WI38 (cell line): ENCODE measurements at regions not wholly inside any gene's neighbourhood (a gene's known extent, or its start where the extent isn't known, plus 50 kb on each side); places are given as distances from the start of the nearest gene placed in this dataset.
A peak's percentile ranks its signal among the peaks of the same experiment; 100 is the strongest.
"Not testable (repeated sequence)": the region's sequence is repeated elsewhere in the genome, so short reads cannot be mapped to it uniquely, and the experiment has no call there.

ENCODE experiments used
- H3K4me3 ChIP-seq: 2 replicates; pipeline ENCODE4 v1.5.1; 2011; ENCODE audit warnings: low read depth, mild to moderate bottlenecking, control low read depth, low read length
- TF ChIP-seq, protein P1 (sequence below): IDR thresholded peaks from 2 replicates; pipeline ENCODE4 v1.5.1; 2012; ENCODE audit warnings: low read depth, mild to moderate bottlenecking, control low read depth, low read length

DNA sequence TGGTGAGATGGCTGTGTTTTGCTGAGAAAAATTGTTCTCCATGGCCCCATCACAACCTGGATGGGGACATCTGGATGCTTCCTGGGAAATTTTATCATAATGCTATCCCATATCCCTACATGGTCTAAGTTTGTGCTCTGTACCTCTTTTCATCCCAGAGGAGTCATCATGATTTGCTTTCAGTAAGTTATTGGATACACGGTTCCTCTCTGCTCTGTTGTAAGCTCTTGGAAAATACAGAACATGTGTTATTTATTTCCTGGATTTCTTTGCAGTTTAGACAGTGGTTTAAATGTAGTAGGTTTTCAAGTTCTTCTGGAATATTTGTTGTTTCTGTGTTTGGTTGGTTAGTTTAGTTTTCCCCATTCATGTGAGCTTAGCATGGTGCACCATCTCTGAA is 129.2 kb upstream of the ECI2 start:
- H3K4me3 ChIP-seq: no peak overlapping the region

DNA sequence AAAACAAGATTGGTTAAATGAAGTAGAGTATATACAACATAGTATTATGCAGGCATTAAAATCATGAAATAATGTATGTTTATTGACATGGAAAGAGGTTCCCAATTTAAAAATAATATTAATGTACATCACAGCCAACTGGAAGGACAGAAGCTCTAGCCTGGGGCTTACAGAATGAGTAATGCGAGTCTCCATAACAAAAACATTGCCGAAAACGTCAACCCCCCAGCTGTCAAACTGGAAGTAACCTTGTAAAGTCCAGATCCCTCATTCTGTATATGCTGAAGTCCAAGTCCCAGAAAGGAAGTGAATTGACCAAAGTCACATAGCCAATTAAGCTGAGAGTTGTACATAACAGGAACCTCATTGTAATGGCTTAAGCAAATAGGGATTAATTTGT is 128.7 kb upstream of the ECI2 start:
- no peak overlapping the region for H3K4me3 ChIP-seq
- TF ChIP-seq, protein P1, sequence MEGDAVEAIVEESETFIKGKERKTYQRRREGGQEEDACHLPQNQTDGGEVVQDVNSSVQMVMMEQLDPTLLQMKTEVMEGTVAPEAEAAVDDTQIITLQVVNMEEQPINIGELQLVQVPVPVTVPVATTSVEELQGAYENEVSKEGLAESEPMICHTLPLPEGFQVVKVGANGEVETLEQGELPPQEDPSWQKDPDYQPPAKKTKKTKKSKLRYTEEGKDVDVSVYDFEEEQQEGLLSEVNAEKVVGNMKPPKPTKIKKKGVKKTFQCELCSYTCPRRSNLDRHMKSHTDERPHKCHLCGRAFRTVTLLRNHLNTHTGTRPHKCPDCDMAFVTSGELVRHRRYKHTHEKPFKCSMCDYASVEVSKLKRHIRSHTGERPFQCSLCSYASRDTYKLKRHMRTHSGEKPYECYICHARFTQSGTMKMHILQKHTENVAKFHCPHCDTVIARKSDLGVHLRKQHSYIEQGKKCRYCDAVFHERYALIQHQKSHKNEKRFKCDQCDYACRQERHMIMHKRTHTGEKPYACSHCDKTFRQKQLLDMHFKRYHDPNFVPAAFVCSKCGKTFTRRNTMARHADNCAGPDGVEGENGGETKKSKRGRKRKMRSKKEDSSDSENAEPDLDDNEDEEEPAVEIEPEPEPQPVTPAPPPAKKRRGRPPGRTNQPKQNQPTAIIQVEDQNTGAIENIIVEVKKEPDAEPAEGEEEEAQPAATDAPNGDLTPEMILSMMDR: no peak

More for the DNA sequence above, 129.2 kb upstream of the ECI2 start:
- TF ChIP-seq, protein P1: no peak

DNA sequence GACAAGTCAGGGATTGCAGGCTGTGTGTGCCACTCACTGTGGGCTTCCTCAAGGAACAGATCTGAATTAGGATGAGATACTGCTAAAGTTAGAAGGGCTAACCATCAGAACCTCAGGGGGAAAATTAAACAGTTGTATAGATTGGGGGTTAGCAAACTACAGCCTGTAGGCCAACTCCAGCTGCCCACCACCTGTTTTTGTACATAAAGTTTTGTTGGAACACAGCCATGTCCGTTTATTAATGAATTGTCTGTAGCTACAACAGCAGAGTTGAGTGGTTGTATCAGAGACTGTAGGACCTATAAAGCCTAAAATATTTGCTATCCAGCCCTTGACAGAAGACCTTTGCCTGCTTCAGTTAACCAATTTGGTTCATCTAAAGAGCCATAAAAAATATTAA is 127.2 kb upstream of the ECI2 start:
- no peak overlapping the region for H3K4me3 ChIP-seq
- TF ChIP-seq, protein P1: no peak

DNA sequence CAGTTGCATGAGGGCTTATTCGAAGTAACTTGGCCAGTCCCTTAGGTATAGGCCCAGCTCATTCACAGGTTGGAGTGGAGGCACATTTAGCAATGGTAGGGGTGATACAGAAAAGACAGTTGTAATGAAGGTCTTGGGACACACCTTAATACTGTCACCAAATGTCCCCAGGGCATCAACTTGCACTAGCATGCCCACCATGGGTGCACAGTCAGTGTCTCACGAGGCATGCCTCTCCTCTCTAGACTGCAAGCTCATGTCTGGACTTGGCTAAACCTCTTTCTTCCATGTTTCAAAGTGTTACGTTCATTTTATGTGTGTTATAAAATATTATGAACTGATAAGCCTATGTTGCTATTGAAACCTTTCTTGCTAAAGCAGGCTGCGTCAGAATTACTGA is 124.0 kb upstream of the ECI2 start:
- H3K4me3 ChIP-seq: no peak overlapping the region
- TF ChIP-seq, protein P1: no peak

DNA sequence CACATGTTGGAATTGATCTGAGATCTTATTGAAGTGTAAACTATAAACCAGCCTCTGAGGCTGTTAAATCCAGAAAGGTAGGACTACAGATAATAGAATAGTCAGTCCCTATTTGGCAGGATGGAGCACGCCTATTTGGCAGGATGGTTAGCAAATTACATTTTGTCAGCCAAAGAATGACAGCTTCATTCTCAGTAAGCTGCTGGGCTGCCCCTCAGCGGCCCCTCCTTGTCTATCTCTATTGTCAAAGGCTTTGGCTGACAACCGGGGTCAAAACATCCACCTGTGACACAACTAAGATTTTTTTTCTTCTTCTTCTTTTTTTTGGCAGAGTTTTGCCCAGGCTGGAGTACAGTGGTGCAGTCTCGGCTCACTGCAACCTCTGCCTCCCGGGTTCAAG is 123.4 kb upstream of the ECI2 start:
- TF ChIP-seq, protein P1: no peak
- H3K4me3 ChIP-seq: no peak overlapping the region

DNA sequence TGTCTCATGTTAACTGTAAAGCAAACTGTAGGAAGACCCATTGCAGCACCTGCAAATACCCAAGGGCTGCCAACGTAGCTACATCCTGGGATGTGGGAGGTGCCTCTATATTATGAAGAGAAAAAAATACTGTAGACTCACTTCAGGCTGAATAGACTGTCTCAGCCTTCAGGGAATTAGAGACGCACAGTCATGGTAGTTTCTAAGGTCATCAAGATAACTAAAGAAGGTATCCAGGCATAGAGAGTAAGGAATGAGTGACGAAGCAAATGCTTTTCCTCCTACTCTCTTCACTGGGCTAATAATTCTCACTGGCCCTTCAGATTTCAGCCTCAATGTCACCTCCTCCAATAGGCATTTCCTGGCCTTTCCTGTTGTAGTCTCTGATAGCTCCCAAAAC is 121.6 kb upstream of the ECI2 start:
- H3K4me3 ChIP-seq: no peak overlapping the region
- TF ChIP-seq, protein P1: no peak

DNA sequence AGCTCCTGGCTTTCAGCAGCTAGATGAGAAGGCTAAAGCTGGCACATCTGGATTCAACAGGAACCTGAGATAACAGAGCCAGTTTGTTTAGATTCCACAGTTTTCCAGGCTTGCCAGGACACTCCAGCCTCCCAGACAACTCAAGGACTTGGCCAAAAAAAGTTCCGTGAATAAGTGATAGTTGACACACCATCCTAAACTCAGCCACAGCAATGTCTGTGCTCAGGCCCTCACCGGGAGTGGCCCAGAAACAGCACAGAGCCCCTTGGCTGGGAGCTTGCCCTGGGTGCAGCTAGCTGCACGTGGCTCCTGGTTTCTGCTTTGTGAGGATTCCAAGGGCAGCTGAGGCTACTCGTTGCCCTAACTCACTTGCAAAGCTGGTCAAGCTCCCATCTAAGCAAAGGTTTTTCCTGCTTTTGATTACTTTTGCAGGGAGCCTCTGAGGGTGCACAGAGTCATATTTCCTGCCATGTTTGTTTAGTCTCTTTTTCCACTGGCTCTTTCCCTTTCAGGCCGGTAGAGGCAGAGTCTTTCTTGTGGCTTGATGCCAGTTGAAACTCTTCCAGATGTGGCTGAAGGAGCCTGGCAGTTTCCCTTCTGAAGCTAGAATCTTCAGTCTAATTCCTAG is 118.3 kb upstream of the ECI2 start:
- TF ChIP-seq, protein P1: peak; percentile 66

DNA sequence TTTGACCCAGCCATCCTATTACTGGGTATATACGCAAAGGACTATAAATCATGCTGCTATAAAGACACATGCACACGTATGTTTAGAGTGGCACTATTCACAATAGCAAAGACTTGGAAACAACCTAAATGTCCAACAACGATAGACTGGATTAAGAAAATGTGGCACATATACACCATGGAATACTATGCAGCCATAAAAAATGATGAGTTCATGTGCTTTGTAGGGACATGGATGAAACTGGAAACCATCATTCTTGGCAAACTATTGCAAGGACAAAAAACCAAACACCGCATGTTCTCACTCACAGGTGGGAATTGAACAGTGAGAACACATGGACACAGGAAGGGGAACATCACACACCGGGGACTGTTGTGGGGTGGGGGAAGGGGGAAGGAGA is 117.1 kb upstream of the ECI2 start:
- not testable (repeated sequence) for H3K4me3 ChIP-seq

More for the DNA sequence above, 118.3 kb upstream of the ECI2 start:
- no peak overlapping the region for H3K4me3 ChIP-seq
